NB4 (cell line): ENCODE measurements at regions not wholly inside any gene's neighbourhood (a gene's known extent, or its start where the extent isn't known, plus 50 kb on each side); places are given as distances from the start of the nearest gene placed in this dataset.

Source experiments
- MYC ChIP-seq: IDR thresholded peaks from 2 replicates; pipeline ENCODE4 v1.6.1; 2011; ENCODE audit warnings: low read depth, low read length
- POLR2A ChIP-seq: IDR thresholded peaks from 2 replicates; pipeline ENCODE4 v1.6.1; 2011; ENCODE audit warnings: mild to moderate bottlenecking; ENCODE audit not compliant: insufficient read length; ENCODE audit errors: extremely low read depth
- TF ChIP-seq, protein P1 (sequence below): IDR thresholded peaks from one replicate; pipeline ENCODE4 v1.5.1; 2012; ENCODE audit warnings: low read depth, low read length
- TF ChIP-seq, protein P2 (sequence below): IDR thresholded peaks from 2 replicates; pipeline ENCODE4 v1.6.1; 2011; ENCODE audit warnings: low read depth, low read length

DNA sequence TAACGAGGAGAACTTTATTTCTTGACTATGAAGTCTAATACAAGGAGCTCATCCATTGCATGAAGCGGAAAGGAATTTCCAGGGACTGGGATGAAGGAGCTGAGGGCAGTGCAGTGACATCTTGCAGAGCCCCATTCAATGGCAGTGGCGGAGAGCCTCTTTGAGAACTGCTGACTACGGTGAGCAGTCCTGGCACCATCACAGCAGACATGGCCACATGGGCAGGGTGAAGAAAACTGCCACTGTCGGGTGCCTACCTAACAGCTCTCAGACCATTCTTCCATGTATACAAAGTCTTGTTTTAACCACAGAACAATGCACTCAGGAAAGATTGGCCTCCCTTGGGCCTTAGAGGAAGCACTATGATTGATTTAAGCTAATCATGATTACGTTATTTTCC lies 506.1 kb upstream of the DCC start:
- TF ChIP-seq, protein P1, sequence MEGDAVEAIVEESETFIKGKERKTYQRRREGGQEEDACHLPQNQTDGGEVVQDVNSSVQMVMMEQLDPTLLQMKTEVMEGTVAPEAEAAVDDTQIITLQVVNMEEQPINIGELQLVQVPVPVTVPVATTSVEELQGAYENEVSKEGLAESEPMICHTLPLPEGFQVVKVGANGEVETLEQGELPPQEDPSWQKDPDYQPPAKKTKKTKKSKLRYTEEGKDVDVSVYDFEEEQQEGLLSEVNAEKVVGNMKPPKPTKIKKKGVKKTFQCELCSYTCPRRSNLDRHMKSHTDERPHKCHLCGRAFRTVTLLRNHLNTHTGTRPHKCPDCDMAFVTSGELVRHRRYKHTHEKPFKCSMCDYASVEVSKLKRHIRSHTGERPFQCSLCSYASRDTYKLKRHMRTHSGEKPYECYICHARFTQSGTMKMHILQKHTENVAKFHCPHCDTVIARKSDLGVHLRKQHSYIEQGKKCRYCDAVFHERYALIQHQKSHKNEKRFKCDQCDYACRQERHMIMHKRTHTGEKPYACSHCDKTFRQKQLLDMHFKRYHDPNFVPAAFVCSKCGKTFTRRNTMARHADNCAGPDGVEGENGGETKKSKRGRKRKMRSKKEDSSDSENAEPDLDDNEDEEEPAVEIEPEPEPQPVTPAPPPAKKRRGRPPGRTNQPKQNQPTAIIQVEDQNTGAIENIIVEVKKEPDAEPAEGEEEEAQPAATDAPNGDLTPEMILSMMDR: no peak
- TF ChIP-seq, protein P2, sequence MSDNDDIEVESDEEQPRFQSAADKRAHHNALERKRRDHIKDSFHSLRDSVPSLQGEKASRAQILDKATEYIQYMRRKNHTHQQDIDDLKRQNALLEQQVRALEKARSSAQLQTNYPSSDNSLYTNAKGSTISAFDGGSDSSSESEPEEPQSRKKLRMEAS: no peak
- TF ChIP-seq POLR2A (no peak), MYC (no peak)
